Keratinocyte (primary cell): ENCODE measurements at regions not wholly inside any gene's neighbourhood (a gene's known extent, or its start where the extent isn't known, plus 50 kb on each side); places are given as distances from the start of the nearest gene placed in this dataset.

Source experiments
- DNase-seq: peaks from one replicate; pipeline ENCODE4 v3.0.0-alpha.2; 2011; ENCODE audit warnings: low read depth, missing footprints, low spot score
- FAIRE-seq: peaks from 2 replicates; lab custom pipeline; 2011; peaks lifted over from hg19 to GRCh38; lab: Jason Lieb, UNC
- H2AFZ ChIP-seq: 2 replicates; pipeline ENCODE4 v1.6.0; 2012; ENCODE audit warnings: low read length, control low read depth, inconsistent platforms; ENCODE audit not compliant: control insufficient read depth
- H3K27ac ChIP-seq: 2 replicates; pipeline ENCODE4 v1.5.1; 2011; ENCODE audit warnings: low read length; ENCODE audit not compliant: control insufficient read depth, insufficient read depth
- H3K27me3 ChIP-seq: 3 replicates; pipeline ENCODE4 v1.6.0; 2011; ENCODE audit warnings: low read length; ENCODE audit not compliant: control insufficient read depth, insufficient read depth; ENCODE audit errors: extremely low read depth
- H3K36me3 ChIP-seq, 2 experiments: 2 replicates in 1 of 2; 3 replicates in 1 of 2; pipeline ENCODE4 v1.5.1; 2011; ENCODE audit warnings: low read length in 2 of 2, mild to moderate bottlenecking in 1 of 2; ENCODE audit not compliant: control insufficient read depth in 2 of 2, insufficient read depth in 2 of 2; ENCODE audit errors: extremely low read depth in 1 of 2
- H3K4me1 ChIP-seq: 3 replicates; pipeline ENCODE4 v1.5.1; 2011; ENCODE audit warnings: low read length; ENCODE audit not compliant: control insufficient read depth, insufficient read depth; ENCODE audit errors: extremely low read depth
- H3K4me2 ChIP-seq: 3 replicates; pipeline ENCODE4 v1.6.0; 2011; ENCODE audit warnings: low read depth, low read length; ENCODE audit not compliant: control insufficient read depth, insufficient read depth; ENCODE audit errors: extremely low read depth
- H3K4me3 ChIP-seq, 3 experiments: fragments of 200-600 bp in 1 of 3; sonication (generic) in 1 of 3; 2 replicates in 2 of 3; 3 replicates in 1 of 3; pipeline ENCODE4 v1.5.1; 2011 to 2016; ENCODE audit warnings: low read length in 3 of 3, mild to moderate bottlenecking in 3 of 3, control low read depth in 2 of 3, inconsistent platforms in 1 of 3, low read depth in 1 of 3, mixed read lengths in 1 of 3, mixed run types in 1 of 3, moderate library complexity in 1 of 3; ENCODE audit not compliant: control insufficient read depth in 2 of 3, insufficient read depth in 2 of 3; ENCODE audit errors: extremely low read depth in 1 of 3
- H3K79me2 ChIP-seq: 2 replicates; pipeline ENCODE4 v1.6.0; 2012; ENCODE audit warnings: low read length; ENCODE audit not compliant: control insufficient read depth, insufficient read depth
- H3K9ac ChIP-seq: 3 replicates; pipeline ENCODE4 v1.6.0; 2011; ENCODE audit warnings: low read length; ENCODE audit not compliant: control insufficient read depth, insufficient read depth; ENCODE audit errors: extremely low read depth
- H3K9me1 ChIP-seq: 3 replicates; pipeline ENCODE4 v1.6.0; 2011; ENCODE audit warnings: low read length; ENCODE audit not compliant: control insufficient read depth, insufficient read depth; ENCODE audit errors: extremely low read depth
- H3K9me3 ChIP-seq: 2 replicates; pipeline ENCODE4 v1.5.1; 2012; ENCODE audit warnings: low read depth, low read length; ENCODE audit not compliant: control insufficient read depth
- H4K20me1 ChIP-seq: 3 replicates; pipeline ENCODE4 v1.6.0; 2011; ENCODE audit warnings: low read length; ENCODE audit not compliant: control insufficient read depth, insufficient read depth; ENCODE audit errors: extremely low read depth
- EZH2 ChIP-seq: IDR thresholded peaks from one replicate; pipeline ENCODE4 v1.6.1; 2012; ENCODE audit warnings: inconsistent platforms, mild to moderate bottlenecking, low read length, moderate library complexity
- dilution Hi-C: fragments of 300-500 bp; cut with MboI; formaldehyde crosslinking; loops from one replicate; pipeline ENCODE4 v1.7.0; 2020; ENCODE audit warnings: low sequenced_read_pairs; ENCODE audit not compliant: extremely low pct_ligation_motif_present
- TF ChIP-seq, protein P1 (sequence below), 3 experiments: IDR thresholded peaks in 1 of 3; conservative IDR thresholded peaks in 1 of 3; optimal IDR thresholded peaks in 1 of 3; 2 replicates in 2 of 3; 3 replicates in 1 of 3; pipeline versions ENCODE3 to v1.5.1; 2011; ENCODE audit warnings: low read length in 3 of 3, mild to moderate bottlenecking in 3 of 3, moderate library complexity in 2 of 3, control low read depth in 1 of 3, inconsistent platforms in 1 of 3; ENCODE audit not compliant: insufficient read depth in 2 of 3; ENCODE audit errors: extremely low read depth in 1 of 3

DNA sequence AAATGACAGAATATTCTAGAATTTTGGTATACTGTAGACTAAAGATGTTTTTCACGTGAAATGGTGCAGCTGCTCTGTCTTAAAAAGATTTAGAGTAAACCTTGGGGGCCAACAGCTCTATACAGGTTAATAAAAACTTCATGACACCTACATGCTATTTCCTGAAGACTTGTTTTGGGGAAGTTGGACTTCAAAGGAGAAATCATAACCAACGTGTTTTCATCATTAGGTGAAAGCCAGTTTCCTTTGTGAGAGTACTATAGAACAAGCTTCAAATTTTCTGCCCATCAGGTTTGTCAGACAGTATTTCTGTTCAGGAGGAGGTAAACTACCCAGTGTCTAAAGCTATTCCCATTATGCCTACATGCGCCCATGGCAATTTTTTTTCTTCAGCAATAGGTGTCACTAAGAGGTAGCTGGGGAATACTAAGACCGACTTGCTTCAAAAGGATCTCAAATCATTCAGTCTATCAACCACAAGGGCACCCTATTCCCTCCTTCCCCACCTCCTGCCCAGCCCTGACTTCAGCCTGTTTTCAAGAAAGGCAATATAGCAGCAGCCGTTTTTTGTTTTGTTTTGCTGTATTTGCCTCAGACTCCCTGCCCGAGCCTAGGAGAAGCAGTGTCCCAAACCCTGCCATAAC lies 237.3 kb upstream of the SP8 start:
- no peaks in the 10 kb centered on the region for H3K36me3 ChIP-seq
- H3K4me3 ChIP-seq: no peak overlapping the region
- H3K4me1 ChIP-seq: no peaks in the 10 kb centered on the region
- no peak for FAIRE-seq
- no peaks in the 10 kb centered on the region for H3K9me1 ChIP-seq
- TF ChIP-seq, protein P1, sequence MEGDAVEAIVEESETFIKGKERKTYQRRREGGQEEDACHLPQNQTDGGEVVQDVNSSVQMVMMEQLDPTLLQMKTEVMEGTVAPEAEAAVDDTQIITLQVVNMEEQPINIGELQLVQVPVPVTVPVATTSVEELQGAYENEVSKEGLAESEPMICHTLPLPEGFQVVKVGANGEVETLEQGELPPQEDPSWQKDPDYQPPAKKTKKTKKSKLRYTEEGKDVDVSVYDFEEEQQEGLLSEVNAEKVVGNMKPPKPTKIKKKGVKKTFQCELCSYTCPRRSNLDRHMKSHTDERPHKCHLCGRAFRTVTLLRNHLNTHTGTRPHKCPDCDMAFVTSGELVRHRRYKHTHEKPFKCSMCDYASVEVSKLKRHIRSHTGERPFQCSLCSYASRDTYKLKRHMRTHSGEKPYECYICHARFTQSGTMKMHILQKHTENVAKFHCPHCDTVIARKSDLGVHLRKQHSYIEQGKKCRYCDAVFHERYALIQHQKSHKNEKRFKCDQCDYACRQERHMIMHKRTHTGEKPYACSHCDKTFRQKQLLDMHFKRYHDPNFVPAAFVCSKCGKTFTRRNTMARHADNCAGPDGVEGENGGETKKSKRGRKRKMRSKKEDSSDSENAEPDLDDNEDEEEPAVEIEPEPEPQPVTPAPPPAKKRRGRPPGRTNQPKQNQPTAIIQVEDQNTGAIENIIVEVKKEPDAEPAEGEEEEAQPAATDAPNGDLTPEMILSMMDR (optimal IDR thresholded peaks at IDR 0.05 in 1 of 3, IDR thresholded peaks at IDR 0.05 in 1 of 3, conservative IDR thresholded peaks at IDR 0.05 in 1 of 3; ENCODE audit: extremely low read depth in 1 of 3, insufficient read depth in 2 of 3, low read length in 3 of 3): no peak
- no peak for TF ChIP-seq EZH2
- DNase-seq: no peak
- dilution Hi-C loops: no loop called here
- no peaks in the 10 kb centered on the region for H3K79me2 ChIP-seq
- H3K9me3 ChIP-seq: no peaks in the 10 kb centered on the region
- no peaks in the 10 kb centered on the region for H4K20me1 ChIP-seq
- H3K4me2 ChIP-seq: no peak overlapping the region
- H3K9ac ChIP-seq: no peak overlapping the region
- no peak overlapping the region for H3K27ac ChIP-seq
- no peaks in the 10 kb centered on the region for H3K27me3 ChIP-seq
- no peak overlapping the region for H2AFZ ChIP-seq

DNA sequence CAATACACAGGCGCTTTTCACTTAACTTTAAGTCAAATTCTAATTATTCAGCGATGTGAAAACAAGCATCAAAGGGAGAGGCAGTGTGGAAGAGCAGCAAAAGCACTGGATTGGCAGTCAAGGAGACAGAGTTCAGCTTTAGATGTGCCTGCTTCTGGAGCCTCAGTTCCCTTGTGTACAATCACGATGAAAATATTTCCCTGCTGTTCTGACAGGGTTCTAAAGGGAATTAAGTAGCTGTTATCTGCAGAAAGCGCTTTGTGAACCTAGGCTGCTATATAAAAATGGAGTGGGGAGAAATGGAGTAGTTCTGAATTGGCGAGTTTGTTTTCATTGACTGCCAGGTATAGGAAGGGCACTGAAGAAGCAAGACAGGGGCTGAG lies 237.8 kb upstream of the SP8 start:
- TF ChIP-seq EZH2: no peak
- TF ChIP-seq, protein P1 (optimal IDR thresholded peaks at IDR 0.05 in 1 of 3, IDR thresholded peaks at IDR 0.05 in 1 of 3, conservative IDR thresholded peaks at IDR 0.05 in 1 of 3; ENCODE audit: extremely low read depth in 1 of 3, insufficient read depth in 2 of 3, low read length in 3 of 3): no peak
- H3K4me1 ChIP-seq: no peaks in the 10 kb centered on the region
- no peak overlapping the region for H3K27ac ChIP-seq
- H3K27me3 ChIP-seq: no peaks in the 10 kb centered on the region
- peak; percentile 36 for FAIRE-seq
- no peak for DNase-seq
- no peak overlapping the region for H3K4me2 ChIP-seq
- no peaks in the 10 kb centered on the region for H4K20me1 ChIP-seq
- H3K4me3 ChIP-seq: no peak overlapping the region
- no peaks in the 10 kb centered on the region for H3K9me3 ChIP-seq
- no peak overlapping the region for H3K9ac ChIP-seq
- no peaks in the 10 kb centered on the region for H3K36me3 ChIP-seq
- H2AFZ ChIP-seq: no peak overlapping the region
- no peaks in the 10 kb centered on the region for H3K79me2 ChIP-seq
- dilution Hi-C loops: no loop called here
- no peaks in the 10 kb centered on the region for H3K9me1 ChIP-seq
